CD14-positive monocyte (primary cell): ENCODE measurements at regions not wholly inside any gene's neighbourhood (a gene's known extent, or its start where the extent isn't known, plus 50 kb on each side); places are given as distances from the start of the nearest gene placed in this dataset.

ENCODE experiments used
- DNase-seq, 3 donors: peaks; one replicate each; pipeline ENCODE4 v3.0.0-alpha.2; 2011 to 2022
- H2AFZ ChIP-seq: 2 replicates; pipeline ENCODE4 v1.6.0; 2012; ENCODE audit warnings: mild to moderate bottlenecking, low read depth, low read length, inconsistent platforms; ENCODE audit not compliant: insufficient read depth, poor library complexity, severe bottlenecking
- H3K27ac ChIP-seq, 2 donors: 1 replicate in 1 of 2; 2 replicates in 1 of 2; pipeline ENCODE4 v1.5.1; 2012 to 2013; ENCODE audit warnings: low read length in 2 of 2, control low read depth in 1 of 2, inconsistent platforms in 1 of 2, low read depth in 1 of 2, mild to moderate bottlenecking in 1 of 2
- H3K27me3 ChIP-seq, 2 donors: one replicate each; pipeline versions ENCODE4 v1.6.0 to v1.6.1; 2011 to 2013; ENCODE audit warnings: low read length in 2 of 2; ENCODE audit not compliant: control insufficient read depth in 2 of 2, insufficient read depth in 2 of 2
- H3K36me3 ChIP-seq, 2 donors: replicated peaks in 1 of 2; 1 replicate in 1 of 2; 2 replicates in 1 of 2; pipeline versions ENCODE4 v1.5.1 to v1.6.1; 2012 to 2013; ENCODE audit warnings: low read length in 2 of 2, control low read depth in 1 of 2, inconsistent platforms in 1 of 2, mild to moderate bottlenecking in 1 of 2; ENCODE audit not compliant: insufficient read depth in 2 of 2, control insufficient read depth in 1 of 2
- H3K4me1 ChIP-seq, 2 donors: 1 replicate in 1 of 2; 2 replicates in 1 of 2; pipeline versions ENCODE4 v1.5.1 to v1.6.1; 2012 to 2013; ENCODE audit warnings: low read length in 2 of 2, control low read depth in 1 of 2, inconsistent platforms in 1 of 2, mild to moderate bottlenecking in 1 of 2, moderate library complexity in 1 of 2; ENCODE audit not compliant: insufficient read depth in 2 of 2, control insufficient read depth in 1 of 2
- H3K4me2 ChIP-seq: replicated peaks from 2 replicates; pipeline ENCODE3; 2012; ENCODE audit warnings: low read length, moderate library complexity, mild to moderate bottlenecking; ENCODE audit not compliant: poor library complexity, severe bottlenecking; ENCODE audit errors: extremely low read depth
- H3K4me3 ChIP-seq, 3 experiments: fragments of 200-600 bp in 1 of 3; sonication (generic) in 1 of 3; replicated peaks in 1 of 3; 1 replicate in 2 of 3; 2 replicates in 1 of 3; pipeline ENCODE4 v1.5.1; 2011 to 2013; ENCODE audit warnings: low read length in 3 of 3, mild to moderate bottlenecking in 3 of 3, control low read depth in 2 of 3, low read depth in 2 of 3, inconsistent platforms in 1 of 3, moderate library complexity in 1 of 3
- H3K79me2 ChIP-seq: 2 replicates; pipeline ENCODE4 v1.6.0; 2012; ENCODE audit warnings: mild to moderate bottlenecking, control low read depth, inconsistent platforms, low read length, moderate library complexity; ENCODE audit not compliant: insufficient read depth
- H3K9ac ChIP-seq: 2 replicates; pipeline ENCODE4 v1.6.0; 2017; ENCODE audit warnings: low read length, mild to moderate bottlenecking; ENCODE audit not compliant: insufficient read depth, poor library complexity, severe bottlenecking
- H3K9me3 ChIP-seq, 2 donors: replicated peaks in 1 of 2; 1 replicate in 1 of 2; 2 replicates in 1 of 2; pipeline versions ENCODE4 v1.5.1 to v1.6.1; 2012 to 2013; ENCODE audit warnings: low read length in 2 of 2, control low read depth in 1 of 2; ENCODE audit not compliant: control insufficient read depth in 1 of 2, insufficient read depth in 1 of 2
- H4K20me1 ChIP-seq: 2 replicates; pipeline ENCODE4 v1.6.0; 2012; ENCODE audit warnings: mild to moderate bottlenecking, low read length, control low read depth, moderate library complexity; ENCODE audit not compliant: insufficient read depth
- H3K27ac Mint-ChIP-seq, 7 donors: one replicate each; pipeline ENCODE4 v1.8.0; 2020; ENCODE audit warnings: mild to moderate bottlenecking in 7 of 7, mixed read lengths in 7 of 7, moderate library complexity in 6 of 7, inconsistent platforms in 2 of 7
- H3K27me3 Mint-ChIP-seq, 3 donors: one replicate each; pipeline ENCODE4 v1.8.0; 2021 to 2022; ENCODE audit warnings: low read depth in 3 of 3, mild to moderate bottlenecking in 3 of 3, mixed read lengths in 3 of 3, moderate library complexity in 3 of 3, inconsistent platforms in 1 of 3
- H3K36me3 Mint-ChIP-seq, 2 donors: one replicate each; pipeline ENCODE4 v1.8.0; 2020; ENCODE audit warnings: mixed read lengths in 2 of 2, inconsistent platforms in 1 of 2, mild to moderate bottlenecking in 1 of 2
- H3K4me1 Mint-ChIP-seq: one replicate; pipeline ENCODE4 v1.8.0; 2020; ENCODE audit warnings: mild to moderate bottlenecking, mixed read lengths
- H3K4me3 Mint-ChIP-seq, 2 donors: one replicate each; pipeline ENCODE4 v1.8.0; 2020; ENCODE audit warnings: mild to moderate bottlenecking in 2 of 2, mixed read lengths in 2 of 2, moderate library complexity in 1 of 2
- H3K9me3 Mint-ChIP-seq, 7 donors: one replicate each; pipeline ENCODE4 v1.8.0; 2020 to 2022; ENCODE audit warnings: mixed read lengths in 7 of 7, mild to moderate bottlenecking in 6 of 7, moderate library complexity in 6 of 7, inconsistent platforms in 2 of 7
- WGBS: methylation state at CpG from one replicate; pipeline ENCODE4 v1.1.5; 2013; ENCODE audit warnings: missing lambda C conversion rate; ENCODE audit not compliant: insufficient coverage; 5-methylcytosine and 5-hydroxymethylcytosine counted together
- intact Hi-C, 2 donors: fragments of 100-400 bp; cut with micrococcal nuclease; formaldehyde crosslinking; loops; one replicate each; pipeline versions ENCODE4 v1.15.0 to v1.15.1; 2023
- TF ChIP-seq, protein P1 (sequence below): fragments of 200-600 bp; IDR thresholded peaks from one replicate; pipeline ENCODE4 v1.8.0; 2022; ENCODE audit warnings: antibody characterized with exemption, mild to moderate bottlenecking

GRCh38 chr2:177101930-177102329 lies 110.7 kb upstream of the HNRNPA3 start:
- Mint-ChIP-seq H3K36me3 (no peaks in the 10 kb centered on the region), H3K4me3 (no peak overlapping the region), H3K9me3 (peaks cover 0 to 10% (median 6%) of the 10 kb centered on the region in 7 donors), H3K4me1 (no peaks in the 10 kb centered on the region), H3K27ac (no peak overlapping the region), H3K27me3 (no peaks in the 10 kb centered on the region)
- no peaks in the 10 kb centered on the region for H3K79me2 ChIP-seq
- no peak overlapping the region for H3K9ac ChIP-seq
- no peaks in the 10 kb centered on the region for H3K4me1 ChIP-seq
- no peak overlapping the region for H3K4me2 ChIP-seq
- H3K27ac ChIP-seq = no peak overlapping the region
- H3K9me3 ChIP-seq = no peaks in the 10 kb centered on the region
- H2AFZ ChIP-seq = no peak overlapping the region
- intact Hi-C loops = no loop called here
- no peaks in the 10 kb centered on the region for H4K20me1 ChIP-seq
- TF ChIP-seq, protein P1, sequence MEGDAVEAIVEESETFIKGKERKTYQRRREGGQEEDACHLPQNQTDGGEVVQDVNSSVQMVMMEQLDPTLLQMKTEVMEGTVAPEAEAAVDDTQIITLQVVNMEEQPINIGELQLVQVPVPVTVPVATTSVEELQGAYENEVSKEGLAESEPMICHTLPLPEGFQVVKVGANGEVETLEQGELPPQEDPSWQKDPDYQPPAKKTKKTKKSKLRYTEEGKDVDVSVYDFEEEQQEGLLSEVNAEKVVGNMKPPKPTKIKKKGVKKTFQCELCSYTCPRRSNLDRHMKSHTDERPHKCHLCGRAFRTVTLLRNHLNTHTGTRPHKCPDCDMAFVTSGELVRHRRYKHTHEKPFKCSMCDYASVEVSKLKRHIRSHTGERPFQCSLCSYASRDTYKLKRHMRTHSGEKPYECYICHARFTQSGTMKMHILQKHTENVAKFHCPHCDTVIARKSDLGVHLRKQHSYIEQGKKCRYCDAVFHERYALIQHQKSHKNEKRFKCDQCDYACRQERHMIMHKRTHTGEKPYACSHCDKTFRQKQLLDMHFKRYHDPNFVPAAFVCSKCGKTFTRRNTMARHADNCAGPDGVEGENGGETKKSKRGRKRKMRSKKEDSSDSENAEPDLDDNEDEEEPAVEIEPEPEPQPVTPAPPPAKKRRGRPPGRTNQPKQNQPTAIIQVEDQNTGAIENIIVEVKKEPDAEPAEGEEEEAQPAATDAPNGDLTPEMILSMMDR = no peak
- no peak for DNase-seq
- H3K27me3 ChIP-seq = no peaks in the 10 kb centered on the region
- H3K4me3 ChIP-seq = no peak overlapping the region
- no peaks in the 10 kb centered on the region for H3K36me3 ChIP-seq

- Mint-ChIP-seq H3K27ac (no peak overlapping the region), H3K27me3 (peaks cover 0 to 1% (median 0%) of the 10 kb centered on the region in 3 donors), H3K9me3 (peaks cover 0 to 12% (median 7%) of the 10 kb centered on the region in 7 donors), H3K4me1 (no peaks in the 10 kb centered on the region), H3K36me3 (no peaks in the 10 kb centered on the region), H3K4me3 (no peak overlapping the region)
- TF ChIP-seq, protein P1 = no peak
- H3K27me3 ChIP-seq = no peaks in the 10 kb centered on the region
- no peaks in the 10 kb centered on the region for H3K9me3 ChIP-seq
- H3K27ac ChIP-seq = no peak overlapping the region
- H3K79me2 ChIP-seq = no peaks in the 10 kb centered on the region
- no peak overlapping the region for H3K4me3 ChIP-seq
- no peak overlapping the region for H2AFZ ChIP-seq
- H3K36me3 ChIP-seq = no peaks in the 10 kb centered on the region
- no peak overlapping the region for H3K4me2 ChIP-seq
- DNase-seq = no peak
- H3K9ac ChIP-seq = no peak overlapping the region
- H3K4me1 ChIP-seq = no peaks in the 10 kb centered on the region
- no peaks in the 10 kb centered on the region for H4K20me1 ChIP-seq
- WGBS = no CpG with 5 or more reads among the region's 2 CpGs
- intact Hi-C loops = no loop called here
These were observed 106.4 kb upstream of the HNRNPA3 start for GRCh38 chr2:177106212-177106611.
